Mesenchymal stem cell (in vitro differentiated cells and primary cell): ENCODE measurements at regions not wholly inside any gene's neighbourhood (a gene's known extent, or its start where the extent isn't known, plus 50 kb on each side); places are given as distances from the start of the nearest gene placed in this dataset.

Source experiments
- DNase-seq: peaks from one replicate; pipeline ENCODE4 v3.0.0-alpha.2; 2013
- H2AFZ ChIP-seq: one replicate; pipeline ENCODE4 v1.6.1; 2013; ENCODE audit warnings: low read depth, mild to moderate bottlenecking, control low read depth, inconsistent platforms, low read length, moderate library complexity
- H2AK5ac ChIP-seq: 2 replicates; pipeline ENCODE4 v1.6.1; 2013; ENCODE audit warnings: low read length, moderate library complexity, mild to moderate bottlenecking, inconsistent platforms; ENCODE audit not compliant: severe bottlenecking
- H2BK120ac ChIP-seq: one replicate; pipeline ENCODE4 v1.6.1; 2013; ENCODE audit warnings: low read depth, mild to moderate bottlenecking, inconsistent platforms, low read length, moderate library complexity
- H2BK12ac ChIP-seq, 2 experiments: one replicate each; pipeline ENCODE4 v1.6.1; 2013; ENCODE audit warnings: inconsistent platforms in 2 of 2, low read length in 2 of 2, mild to moderate bottlenecking in 2 of 2, moderate library complexity in 2 of 2, control low read depth in 1 of 2
- H2BK15ac ChIP-seq: one replicate; pipeline ENCODE4 v1.6.1; 2013; ENCODE audit warnings: mild to moderate bottlenecking, low read depth, inconsistent platforms; ENCODE audit not compliant: poor library complexity, severe bottlenecking
- H2BK5ac ChIP-seq: 2 replicates; pipeline ENCODE4 v1.6.1; 2013; ENCODE audit warnings: low read depth, mild to moderate bottlenecking, low read length, control low read depth, inconsistent platforms; ENCODE audit not compliant: poor library complexity, severe bottlenecking
- H3K14ac ChIP-seq, 2 experiments: one replicate each; pipeline ENCODE4 v1.6.1; 2013; ENCODE audit warnings: inconsistent platforms in 2 of 2, low read length in 2 of 2, control low read depth in 1 of 2, mild to moderate bottlenecking in 1 of 2, moderate library complexity in 1 of 2
- H3K18ac ChIP-seq, 2 experiments: one replicate each; pipeline ENCODE4 v1.6.1; 2013; ENCODE audit warnings: inconsistent platforms in 2 of 2, low read length in 2 of 2, control low read depth in 1 of 2, low read depth in 1 of 2, mild to moderate bottlenecking in 1 of 2
- H3K23ac ChIP-seq, 2 experiments: one replicate each; pipeline ENCODE4 v1.6.1; 2013; ENCODE audit warnings: inconsistent platforms in 2 of 2, low read length in 2 of 2, mild to moderate bottlenecking in 2 of 2, moderate library complexity in 2 of 2, control low read depth in 1 of 2
- H3K27ac ChIP-seq: 2 replicates; pipeline ENCODE4 v1.5.1; 2013; ENCODE audit warnings: mild to moderate bottlenecking, moderate library complexity, low read length, control low read depth, inconsistent platforms; ENCODE audit not compliant: poor library complexity, severe bottlenecking
- H3K27me3 ChIP-seq, 2 experiments: 2 replicates each; pipeline versions ENCODE4 v1.6.1 to v1.7.0; 2013; ENCODE audit warnings: low read length in 2 of 2, mild to moderate bottlenecking in 2 of 2, moderate library complexity in 2 of 2, control low read depth in 1 of 2, inconsistent platforms in 1 of 2; ENCODE audit not compliant: control insufficient read depth in 1 of 2, insufficient read depth in 1 of 2
- H3K36me3 ChIP-seq, 2 experiments: 2 replicates each; pipeline versions ENCODE4 v1.6.1 to v1.7.0; 2013; ENCODE audit warnings: low read length in 2 of 2, control low read depth in 1 of 2, inconsistent platforms in 1 of 2, low read depth in 1 of 2, mild to moderate bottlenecking in 1 of 2; ENCODE audit not compliant: insufficient read depth in 2 of 2, control insufficient read depth in 1 of 2
- H3K4ac ChIP-seq, 2 experiments: one replicate each; pipeline ENCODE4 v1.6.1; 2013; ENCODE audit warnings: inconsistent platforms in 2 of 2, low read length in 2 of 2, mild to moderate bottlenecking in 2 of 2, moderate library complexity in 2 of 2, control low read depth in 1 of 2, low read depth in 1 of 2
- H3K4me1 ChIP-seq: 2 replicates; pipeline ENCODE4 v1.6.1; 2013; ENCODE audit warnings: low read depth, low read length, control low read depth; ENCODE audit not compliant: control insufficient read depth, insufficient read depth
- H3K4me2 ChIP-seq: 2 replicates; pipeline ENCODE4 v1.6.1; 2013; ENCODE audit warnings: low read length, mild to moderate bottlenecking, inconsistent platforms; ENCODE audit not compliant: poor library complexity, severe bottlenecking
- H3K4me3 ChIP-seq, 2 experiments: 2 replicates each; pipeline versions ENCODE4 v1.5.1 to v1.7.0; 2013; ENCODE audit warnings: low read length in 2 of 2, mild to moderate bottlenecking in 2 of 2, control low read depth in 1 of 2, low read depth in 1 of 2; ENCODE audit not compliant: insufficient read depth in 1 of 2
- H3K79me1 ChIP-seq: replicated peaks from 2 replicates; pipeline ENCODE4 v1.6.1; 2013; ENCODE audit warnings: mild to moderate bottlenecking, control low read depth, low read length, inconsistent platforms; ENCODE audit not compliant: poor library complexity, severe bottlenecking
- H3K9ac ChIP-seq: 2 replicates; pipeline ENCODE4 v1.7.0; 2013; ENCODE audit warnings: mild to moderate bottlenecking, low read length, moderate library complexity
- H3K9me3 ChIP-seq: 2 replicates; pipeline ENCODE4 v1.7.0; 2013; ENCODE audit warnings: mild to moderate bottlenecking, low read length; ENCODE audit not compliant: control insufficient read depth
- H4K8ac ChIP-seq: one replicate; pipeline ENCODE4 v1.6.1; 2013; ENCODE audit warnings: inconsistent platforms, mild to moderate bottlenecking, low read length, moderate library complexity
- H4K91ac ChIP-seq: one replicate; pipeline ENCODE4 v1.6.1; 2013; ENCODE audit warnings: mild to moderate bottlenecking, low read length, inconsistent platforms
- WGBS: methylation state at CpG from one replicate; pipeline ENCODE4 v1.1.7; 2013; ENCODE audit warnings: mixed read lengths; 5-methylcytosine and 5-hydroxymethylcytosine counted together

- Histone ChIP-seq H3K18ac (no peak overlapping the region), H2BK5ac (no peak overlapping the region), H2AK5ac (no peak overlapping the region), H3K23ac (no peak overlapping the region), H4K8ac (no peak overlapping the region), H3K36me3 (no peaks in the 10 kb centered on the region), H3K4me1 (peaks cover 9% of the 10 kb centered on the region), H3K14ac (no peak overlapping the region), H2BK15ac (no peak overlapping the region), H3K4me2 (no peak overlapping the region), H3K9ac (no peak overlapping the region), H3K4me3 (no peak overlapping the region), H3K9me3 (no peaks in the 10 kb centered on the region), H2AFZ (no peak overlapping the region), H3K27me3 (no peaks in the 10 kb centered on the region), H3K27ac (peak overlapping the region; percentile 84), H3K4ac (no peak overlapping the region), H3K79me1 (no peaks in the 10 kb centered on the region), H2BK12ac (no peak overlapping the region), H2BK120ac (no peak overlapping the region), H4K91ac (no peak overlapping the region)
- DNase-seq = no peak
Measured at GRCh38 chr3:132804498-132804897, 82.3 kb upstream of the NPHP3 start.

DNA sequence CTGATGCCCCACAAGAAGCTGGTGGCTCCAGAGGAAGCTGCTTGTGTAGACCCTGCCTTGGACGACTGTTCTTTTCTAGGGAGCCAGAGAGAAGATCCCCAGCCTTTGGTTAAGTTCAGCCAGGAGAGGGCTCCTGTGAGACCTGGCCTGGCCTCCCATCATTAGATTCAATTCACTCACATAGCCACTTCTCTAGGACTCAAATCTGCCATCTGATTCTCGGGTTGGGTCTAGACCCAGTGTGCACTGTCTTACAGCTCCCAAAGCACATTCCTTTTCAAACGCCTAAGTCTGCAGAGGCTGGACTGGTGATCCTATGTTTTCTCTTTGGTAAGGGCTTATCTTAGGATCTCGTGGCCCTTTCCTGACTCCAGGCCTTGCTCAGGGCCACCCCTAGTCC, 81.7 kb upstream of the NPHP3 start:
- Histone ChIP-seq H4K8ac (no peak overlapping the region), H3K4me2 (no peak overlapping the region), H3K14ac (no peak overlapping the region), H3K4me3 (no peak overlapping the region), H2BK15ac (no peak overlapping the region), H3K4ac (no peak overlapping the region), H2BK12ac (no peak overlapping the region), H3K27me3 (no peaks in the 10 kb centered on the region), H3K27ac (peak overlapping the region; percentile 80), H2AFZ (no peak overlapping the region), H2BK5ac (no peak overlapping the region), H4K91ac (no peak overlapping the region), H2AK5ac (peak overlapping the region; percentile 86), H3K23ac (no peak overlapping the region), H3K18ac (no peak overlapping the region), H2BK120ac (no peak overlapping the region), H3K9ac (no peak overlapping the region), H3K4me1 (peaks cover 9% of the 10 kb centered on the region), H3K79me1 (no peaks in the 10 kb centered on the region), H3K36me3 (no peaks in the 10 kb centered on the region), H3K9me3 (no peaks in the 10 kb centered on the region)
- DNase-seq = no peak
- WGBS = 27% methylated on average over 3 of the region's 4 CpGs

DNA sequence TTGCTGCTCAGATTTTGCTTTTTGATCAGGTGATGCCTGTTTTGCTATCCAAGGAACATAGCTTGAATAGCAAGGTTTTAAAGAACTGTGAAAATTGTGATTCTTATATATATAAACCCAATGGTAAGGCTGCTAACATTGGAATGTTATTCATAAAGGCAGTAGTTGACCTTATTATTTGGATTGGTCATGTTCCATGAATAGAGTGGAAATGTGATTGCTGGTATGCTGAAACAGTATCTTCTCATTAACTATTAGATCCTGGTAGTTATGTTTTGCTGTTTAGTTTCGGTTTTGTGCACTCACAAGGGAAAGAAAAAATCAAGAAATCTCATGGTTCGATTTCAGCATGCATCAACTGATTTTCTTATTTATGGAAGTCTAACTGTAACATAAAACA, 78.7 kb upstream of the NPHP3 start:
- Histone ChIP-seq H4K8ac (no peak overlapping the region), H3K14ac (no peak overlapping the region), H3K79me1 (no peaks in the 10 kb centered on the region), H3K4me2 (no peak overlapping the region), H3K23ac (no peak overlapping the region), H3K27me3 (no peaks in the 10 kb centered on the region), H3K9ac (no peak overlapping the region), H3K36me3 (no peaks in the 10 kb centered on the region), H3K27ac (peak overlapping the region; percentile 71), H2BK120ac (no peak overlapping the region), H2BK5ac (no peak overlapping the region), H3K4me1 (peaks cover 9% of the 10 kb centered on the region), H3K4me3 (no peak overlapping the region), H2AK5ac (no peak overlapping the region), H3K4ac (no peak overlapping the region), H4K91ac (no peak overlapping the region), H3K9me3 (no peaks in the 10 kb centered on the region), H2AFZ (no peak overlapping the region), H2BK15ac (no peak overlapping the region), H3K18ac (no peak overlapping the region), H2BK12ac (no peak overlapping the region)
- WGBS = no CpG with 5 or more reads among the region's 2 CpGs
- DNase-seq = no peak

- peaks cover 18% of the 10 kb centered on the region for H3K9me3 ChIP-seq
- H3K36me3 ChIP-seq = no peaks in the 10 kb centered on the region
- no peak overlapping the region for H3K4me3 ChIP-seq
- H4K91ac ChIP-seq = no peak overlapping the region
- no peak overlapping the region for H3K23ac ChIP-seq
- H3K14ac ChIP-seq = no peak overlapping the region
- H2BK12ac ChIP-seq = no peak overlapping the region
- H3K27me3 ChIP-seq = peaks cover 7 to 9% of the 10 kb centered on the region in 2 experiments
- no peak for DNase-seq
- no peak overlapping the region for H2BK15ac ChIP-seq
- no peaks in the 10 kb centered on the region for H3K4me1 ChIP-seq
- no peak overlapping the region for H3K9ac ChIP-seq
- no peak overlapping the region for H2BK5ac ChIP-seq
- no peaks in the 10 kb centered on the region for H3K79me1 ChIP-seq
- H3K18ac ChIP-seq = no peak overlapping the region
- H3K4me2 ChIP-seq = no peak overlapping the region
- no peak overlapping the region for H3K27ac ChIP-seq
- H4K8ac ChIP-seq = no peak overlapping the region
- no peak overlapping the region for H2AFZ ChIP-seq
- H2AK5ac ChIP-seq = no peak overlapping the region
- H3K4ac ChIP-seq = no peak overlapping the region
- H2BK120ac ChIP-seq = no peak overlapping the region
Measured at GRCh38 chr3:132790806-132791205, 68.6 kb upstream of the NPHP3 start.
